Vagina (tissue), 2 donors: ENCODE measurements at regions not wholly inside any gene's neighbourhood (a gene's known extent, or its start where the extent isn't known, plus 50 kb on each side); places are given as distances from the start of the nearest gene placed in this dataset.

ENCODE experiments used
- POLR2A ChIP-seq, 2 donors: fragments of 450-650 bp; IDR thresholded peaks; one replicate each; pipeline ENCODE4 v1.6.1; 2017; ENCODE audit warnings: antibody characterized with exemption in 2 of 2, mild to moderate bottlenecking in 2 of 2, moderate library complexity in 2 of 2
- POLR2AphosphoS5 ChIP-seq, 2 donors: sonication (generic); formaldehyde crosslinking; IDR thresholded peaks; one replicate each; pipeline ENCODE4 v1.9.0; 2017; ENCODE audit warnings: antibody characterized with exemption in 2 of 2, mild to moderate bottlenecking in 2 of 2, low read depth in 1 of 2; ENCODE audit not compliant: insufficient read depth in 1 of 2
- TF ChIP-seq, protein P1 (sequence below), 3 experiments: fragments of 450-650 bp in 2 of 3; fragments of 200-600 bp in 1 of 3; sonication (generic) in 1 of 3; IDR thresholded peaks; one replicate each; pipeline ENCODE4 v1.5.1; 2017 to 2019; ENCODE audit warnings: antibody characterized with exemption in 3 of 3, mild to moderate bottlenecking in 2 of 3, moderate library complexity in 2 of 3

DNA sequence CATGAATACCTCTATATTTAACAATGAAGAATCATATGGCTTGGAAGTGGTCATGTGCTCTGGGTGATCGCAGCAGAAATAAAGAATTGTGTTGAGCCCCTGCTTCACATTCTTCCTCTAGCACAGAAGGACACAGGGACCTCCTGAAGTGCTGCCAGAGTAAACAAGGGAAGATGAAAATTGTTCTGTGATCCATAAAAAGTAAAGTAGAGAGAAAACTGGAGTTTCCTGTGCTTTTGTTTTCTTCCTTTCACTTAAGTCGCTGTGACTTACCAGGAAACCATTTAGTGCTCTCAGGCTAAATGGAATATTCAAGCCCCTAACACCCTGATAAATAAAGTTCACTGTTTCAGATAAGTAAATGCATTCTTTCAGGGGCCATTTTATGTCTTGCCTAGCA lies 1173.6 kb upstream of the CHAC2 start:
- TF ChIP-seq, protein P1, sequence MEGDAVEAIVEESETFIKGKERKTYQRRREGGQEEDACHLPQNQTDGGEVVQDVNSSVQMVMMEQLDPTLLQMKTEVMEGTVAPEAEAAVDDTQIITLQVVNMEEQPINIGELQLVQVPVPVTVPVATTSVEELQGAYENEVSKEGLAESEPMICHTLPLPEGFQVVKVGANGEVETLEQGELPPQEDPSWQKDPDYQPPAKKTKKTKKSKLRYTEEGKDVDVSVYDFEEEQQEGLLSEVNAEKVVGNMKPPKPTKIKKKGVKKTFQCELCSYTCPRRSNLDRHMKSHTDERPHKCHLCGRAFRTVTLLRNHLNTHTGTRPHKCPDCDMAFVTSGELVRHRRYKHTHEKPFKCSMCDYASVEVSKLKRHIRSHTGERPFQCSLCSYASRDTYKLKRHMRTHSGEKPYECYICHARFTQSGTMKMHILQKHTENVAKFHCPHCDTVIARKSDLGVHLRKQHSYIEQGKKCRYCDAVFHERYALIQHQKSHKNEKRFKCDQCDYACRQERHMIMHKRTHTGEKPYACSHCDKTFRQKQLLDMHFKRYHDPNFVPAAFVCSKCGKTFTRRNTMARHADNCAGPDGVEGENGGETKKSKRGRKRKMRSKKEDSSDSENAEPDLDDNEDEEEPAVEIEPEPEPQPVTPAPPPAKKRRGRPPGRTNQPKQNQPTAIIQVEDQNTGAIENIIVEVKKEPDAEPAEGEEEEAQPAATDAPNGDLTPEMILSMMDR (IDR thresholded peaks at IDR 0.05), result no peak
- TF ChIP-seq POLR2A (IDR thresholded peaks at IDR 0.05) (no peak), POLR2AphosphoS5 (IDR thresholded peaks at IDR 0.05; ENCODE audit: insufficient read depth in 1 of 2, low read depth in 1 of 2) (no peak)
